A673 (cell line): ENCODE measurements at regions not wholly inside any gene's neighbourhood (a gene's known extent, or its start where the extent isn't known, plus 50 kb on each side); places are given as distances from the start of the nearest gene placed in this dataset.

Experiments
- CTCF ChIP-seq: fragments of 300-800, 200-600 bp; sonication (generic); conservative IDR thresholded peaks from 2 replicates; pipeline ENCODE4 v1.5.1; 2017; ENCODE audit warnings: low read depth, mild to moderate bottlenecking, antibody characterized with exemption, low read length, moderate library complexity, mixed read lengths
- EZH2 ChIP-seq: fragments of 200-600 bp; sonication (generic); IDR thresholded peaks from 2 replicates; pipeline ENCODE4 v1.6.1; 2017; ENCODE audit warnings: borderline replicate concordance, low read depth, mild to moderate bottlenecking, mixed read lengths, antibody characterized with exemption, low read length; ENCODE audit not compliant: poor library complexity, severe bottlenecking

GRCh38 chr9:20031836-20032235 is 243.0 kb upstream of the SLC24A2 start:
- TF ChIP-seq CTCF (no peak), EZH2 (no peak)
